ENCODE measurements at regions not wholly inside any gene's neighbourhood (a gene's known extent, or its start where the extent isn't known, plus 50 kb on each side); places are given as distances from the start of the nearest gene placed in this dataset.

DNA sequence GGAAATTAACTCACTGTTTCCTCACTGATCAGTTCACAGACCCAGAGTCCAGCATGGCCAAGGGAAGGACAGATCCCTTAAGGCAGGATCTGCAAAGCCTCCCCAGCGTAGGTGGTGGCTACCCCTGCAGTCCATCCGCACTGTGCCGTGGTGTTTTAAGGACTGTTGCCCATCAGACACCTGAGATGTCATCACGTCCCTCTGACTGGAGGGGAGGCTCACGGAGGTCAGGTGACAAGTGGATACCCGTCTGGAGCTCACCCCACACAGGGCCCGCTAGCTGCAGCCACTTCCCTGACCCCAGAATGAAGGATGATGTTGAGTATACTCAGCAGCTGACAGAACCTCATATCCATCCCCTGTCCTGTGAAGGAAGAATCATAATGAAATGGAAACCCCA is 161.8 kb upstream of the GGTLC1 start:
- DNase-seq (ENCODE audit: low spot score in 2 of 2) = peak in 1 of 2 donors; percentile 62
- intact Hi-C loops (cut with DNase I; ENCODE audit: low total_unique reads) = no loop called here
- H3K4me3 ChIP-seq (ENCODE audit: low read depth, poor library complexity, severe bottlenecking) = no peak overlapping the region
- 89 to 92% methylated on average over 7 of the region's 7 CpGs for WGBS, 2 donors
- TF ChIP-seq, protein P1, sequence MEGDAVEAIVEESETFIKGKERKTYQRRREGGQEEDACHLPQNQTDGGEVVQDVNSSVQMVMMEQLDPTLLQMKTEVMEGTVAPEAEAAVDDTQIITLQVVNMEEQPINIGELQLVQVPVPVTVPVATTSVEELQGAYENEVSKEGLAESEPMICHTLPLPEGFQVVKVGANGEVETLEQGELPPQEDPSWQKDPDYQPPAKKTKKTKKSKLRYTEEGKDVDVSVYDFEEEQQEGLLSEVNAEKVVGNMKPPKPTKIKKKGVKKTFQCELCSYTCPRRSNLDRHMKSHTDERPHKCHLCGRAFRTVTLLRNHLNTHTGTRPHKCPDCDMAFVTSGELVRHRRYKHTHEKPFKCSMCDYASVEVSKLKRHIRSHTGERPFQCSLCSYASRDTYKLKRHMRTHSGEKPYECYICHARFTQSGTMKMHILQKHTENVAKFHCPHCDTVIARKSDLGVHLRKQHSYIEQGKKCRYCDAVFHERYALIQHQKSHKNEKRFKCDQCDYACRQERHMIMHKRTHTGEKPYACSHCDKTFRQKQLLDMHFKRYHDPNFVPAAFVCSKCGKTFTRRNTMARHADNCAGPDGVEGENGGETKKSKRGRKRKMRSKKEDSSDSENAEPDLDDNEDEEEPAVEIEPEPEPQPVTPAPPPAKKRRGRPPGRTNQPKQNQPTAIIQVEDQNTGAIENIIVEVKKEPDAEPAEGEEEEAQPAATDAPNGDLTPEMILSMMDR (IDR thresholded peaks at IDR 0.05) = no peak
- no peak for TF ChIP-seq POLR2A (IDR thresholded peaks at IDR 0.05)

DNA sequence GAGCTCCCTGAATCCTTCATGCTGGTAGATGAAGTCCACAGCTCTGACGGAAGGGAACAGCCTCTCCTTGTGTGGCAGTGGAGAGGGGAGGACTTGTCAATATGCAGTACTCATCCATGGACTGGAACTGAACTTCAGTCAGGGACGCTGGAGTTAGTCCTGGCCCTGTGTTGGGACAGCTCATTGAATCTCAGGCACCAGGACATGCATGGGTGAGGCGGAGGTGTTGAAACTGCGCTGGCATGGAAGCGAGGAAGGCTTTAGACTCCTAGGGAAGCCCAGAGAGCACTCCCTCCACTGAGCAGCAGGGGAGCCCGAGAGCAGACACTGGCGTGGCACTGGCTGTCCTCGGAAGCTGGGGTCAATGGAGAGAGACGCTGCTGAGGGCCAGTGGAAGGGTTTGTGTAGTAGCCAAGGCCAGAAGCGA is 161.3 kb upstream of the GGTLC1 start:
- intact Hi-C loops (cut with DNase I; ENCODE audit: low total_unique reads) = no loop called here
- no peak for TF ChIP-seq POLR2A (IDR thresholded peaks at IDR 0.05)
- TF ChIP-seq, protein P1 (IDR thresholded peaks at IDR 0.05) = no peak
- no peak overlapping the region for H3K4me3 ChIP-seq (ENCODE audit: low read depth, poor library complexity, severe bottlenecking)
- peak in 1 of 2 donors; percentile 52 for DNase-seq (ENCODE audit: low spot score in 2 of 2)
- WGBS, 2 donors = 57 to 63% methylated on average over 10 of the region's 10 CpGs

DNA sequence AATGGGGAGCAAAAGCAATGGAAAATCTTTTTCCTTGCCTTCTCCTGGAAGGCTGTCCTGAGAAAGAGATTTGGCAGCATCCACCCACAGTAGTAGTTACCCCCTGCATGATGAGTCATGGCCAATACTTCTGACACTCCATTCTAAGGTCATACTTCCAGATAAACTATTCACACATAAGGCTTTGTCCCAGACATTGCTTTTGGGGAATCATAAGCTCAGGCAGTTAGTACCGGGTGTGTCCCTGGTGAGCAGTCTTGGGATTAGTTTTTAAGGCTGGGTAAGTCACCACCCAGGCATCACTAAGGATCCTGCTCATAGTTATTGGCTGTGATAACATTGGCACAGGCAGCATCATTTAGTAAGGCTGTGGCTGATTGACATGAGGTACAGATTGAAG is 160.6 kb upstream of the GGTLC1 start:
- TF ChIP-seq, protein P1 (IDR thresholded peaks at IDR 0.05) = no peak
- TF ChIP-seq POLR2A (IDR thresholded peaks at IDR 0.05) = no peak
- intact Hi-C loops (cut with DNase I; ENCODE audit: low total_unique reads) = no loop called here
- DNase-seq (ENCODE audit: low spot score in 2 of 2) = no peak
- H3K4me3 ChIP-seq (ENCODE audit: low read depth, poor library complexity, severe bottlenecking) = no peak overlapping the region
- 63 to 67% methylated on average over 1 of the region's 1 CpG for WGBS, 2 donors

DNA sequence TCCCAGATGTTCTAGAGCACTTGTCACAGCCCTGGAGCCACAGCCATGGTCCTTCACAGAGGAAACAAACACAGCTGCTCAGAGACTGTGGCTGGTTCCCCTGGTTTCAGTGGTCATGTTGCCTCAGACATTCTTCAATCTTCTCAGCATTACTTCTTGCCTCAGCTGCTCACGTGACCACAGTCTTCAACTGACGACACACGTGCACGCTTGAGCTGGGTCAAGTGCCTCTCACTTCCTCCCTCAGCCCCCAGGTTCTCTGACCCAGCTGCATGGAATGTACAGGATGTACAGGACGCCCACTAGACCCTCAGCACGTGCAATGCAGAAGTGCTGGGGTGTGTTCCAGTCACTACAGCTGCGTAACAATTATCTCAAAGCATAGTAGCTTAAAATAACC is 159.8 kb upstream of the GGTLC1 start:
- TF ChIP-seq, protein P1 (IDR thresholded peaks at IDR 0.05) = no peak
- no peak for TF ChIP-seq POLR2A (IDR thresholded peaks at IDR 0.05)
- intact Hi-C loops (cut with DNase I; ENCODE audit: low total_unique reads) = no loop called here
- DNase-seq (ENCODE audit: low spot score in 2 of 2) = peak in 1 of 2 donors; percentile 71
- H3K4me3 ChIP-seq (ENCODE audit: low read depth, poor library complexity, severe bottlenecking) = no peak overlapping the region
- WGBS, 2 donors = 69 to 76% methylated on average over 7 of the region's 7 CpGs

DNA sequence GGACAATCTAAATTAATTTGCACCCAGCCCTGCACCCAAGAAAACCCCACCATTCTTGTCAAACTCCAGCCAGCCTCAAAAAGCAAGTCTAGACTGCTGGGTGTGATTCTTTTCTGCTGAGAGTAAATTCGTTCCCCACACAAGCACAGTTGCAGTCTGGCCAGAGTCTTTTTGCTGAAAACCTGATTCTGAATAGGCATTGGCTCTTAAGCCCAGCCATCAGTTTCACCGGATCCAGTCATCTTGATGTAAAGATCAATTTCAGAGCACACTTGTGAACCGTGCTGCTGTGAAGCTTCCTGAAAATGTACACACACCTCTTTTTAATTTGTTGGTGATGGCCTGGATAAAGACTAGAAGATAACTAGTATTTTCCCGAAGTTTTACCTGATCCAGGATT is 159.4 kb upstream of the GGTLC1 start:
- TF ChIP-seq, protein P1 (IDR thresholded peaks at IDR 0.05) = no peak
- no peak for TF ChIP-seq POLR2A (IDR thresholded peaks at IDR 0.05)
- peak in 1 of 2 donors; percentile 21 for DNase-seq (ENCODE audit: low spot score in 2 of 2)
- intact Hi-C loops (cut with DNase I; ENCODE audit: low total_unique reads) = no loop called here
- H3K4me3 ChIP-seq (ENCODE audit: low read depth, poor library complexity, severe bottlenecking) = no peak overlapping the region
- 55 to 72% methylated on average over 4 of the region's 4 CpGs for WGBS, 2 donors

DNA sequence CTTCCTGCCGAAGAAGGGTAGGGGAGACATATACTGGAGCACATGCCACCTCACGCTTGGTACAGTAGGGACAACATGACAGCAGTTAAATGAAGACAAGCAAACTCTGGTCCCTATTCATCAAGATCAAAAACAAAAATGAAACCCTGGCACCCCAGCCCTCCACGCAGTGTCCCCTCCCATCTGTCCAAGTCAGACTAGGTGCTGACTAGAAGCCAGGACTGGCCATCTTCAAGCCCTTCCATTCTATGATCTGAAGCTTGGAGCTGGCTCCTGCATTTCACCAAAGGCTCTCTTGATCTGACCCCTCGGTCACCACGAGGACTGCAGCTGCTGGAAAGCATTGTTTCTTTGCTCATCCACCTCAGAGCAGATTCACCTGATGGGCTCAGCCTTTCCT is 158.9 kb upstream of the GGTLC1 start:
- intact Hi-C loops (cut with DNase I; ENCODE audit: low total_unique reads) = no loop called here
- TF ChIP-seq, protein P1 (IDR thresholded peaks at IDR 0.05) = no peak
- TF ChIP-seq POLR2A (IDR thresholded peaks at IDR 0.05) = no peak
- H3K4me3 ChIP-seq (ENCODE audit: low read depth, poor library complexity, severe bottlenecking) = no peak overlapping the region
- peak in 1 of 2 donors; percentile 13 for DNase-seq (ENCODE audit: low spot score in 2 of 2)
- 83 to 84% methylated on average over 5 of the region's 5 CpGs for WGBS, 2 donors
